ENCODE measurements at regions not wholly inside any gene's neighbourhood (a gene's known extent, or its start where the extent isn't known, plus 50 kb on each side); places are given as distances from the start of the nearest gene placed in this dataset.

GRCh38 chr15:35834866-35835265 lies 288.9 kb upstream of the DPH6 start:
- FAIRE-seq: no peak
- no peak for DNase-seq (ENCODE audit: insufficient read length, low spot score)

DNA sequence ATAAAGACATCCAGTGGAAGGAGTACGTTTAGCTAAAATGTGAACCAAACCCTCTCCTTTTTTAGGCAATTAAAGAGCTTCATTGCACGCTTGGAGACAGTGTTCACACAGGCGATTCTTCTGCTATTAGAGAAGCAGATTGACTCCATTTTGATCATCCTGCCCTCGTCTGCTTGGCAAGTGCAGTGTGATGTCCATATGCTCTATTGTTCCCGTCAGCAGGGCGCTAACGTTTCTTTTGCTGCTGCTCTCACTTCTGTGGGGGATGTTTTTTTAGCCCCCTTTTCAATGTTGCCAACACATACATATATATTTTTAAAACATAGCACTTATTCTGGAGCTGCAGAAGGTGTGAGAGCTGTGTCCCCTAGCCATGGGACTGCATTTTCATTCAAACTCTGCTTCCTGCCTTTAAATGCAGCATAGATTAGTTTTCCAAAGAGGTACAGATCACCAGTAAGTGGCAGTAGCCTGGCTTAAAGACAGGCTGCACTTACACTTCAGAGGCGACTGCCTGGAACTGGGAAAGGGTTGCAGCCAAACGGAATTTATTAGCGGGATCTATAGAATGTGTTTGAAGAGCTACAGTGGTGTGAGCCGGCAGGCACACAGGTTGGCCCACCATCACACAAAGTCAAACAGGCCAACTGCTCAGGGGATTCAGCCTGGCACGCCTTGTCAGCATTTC lies 292.6 kb upstream of the DPH6 start:
- no peak for DNase-seq (ENCODE audit: insufficient read length, low spot score)
- FAIRE-seq: no peak

DNA sequence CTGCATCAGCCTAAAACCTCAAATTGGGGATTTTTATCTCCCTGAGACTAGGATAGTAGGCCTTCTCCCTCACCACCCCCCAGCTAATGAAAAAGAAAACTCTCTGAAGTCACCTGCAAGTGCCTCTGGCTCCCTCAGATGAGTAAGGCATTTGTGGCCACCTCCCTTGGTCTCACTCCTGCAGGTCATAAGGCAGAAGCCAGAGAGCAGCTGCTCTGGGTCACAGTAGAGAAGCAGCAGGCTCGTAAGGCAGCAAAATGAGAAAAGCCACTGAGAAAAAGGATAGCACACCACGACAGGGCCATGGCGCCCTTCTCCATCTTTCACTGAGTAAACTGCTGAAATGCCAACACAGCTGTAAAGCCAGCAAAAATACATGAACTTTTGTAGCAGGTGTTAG lies 296.7 kb upstream of the DPH6 start:
- FAIRE-seq (no peak), DNase-seq (ENCODE audit: insufficient read length, low spot score) (no peak)

GRCh38 chr15:35843498-35843897 lies 297.5 kb upstream of the DPH6 start:
- FAIRE-seq (no peak), DNase-seq (ENCODE audit: insufficient read length, low spot score) (no peak)

DNA sequence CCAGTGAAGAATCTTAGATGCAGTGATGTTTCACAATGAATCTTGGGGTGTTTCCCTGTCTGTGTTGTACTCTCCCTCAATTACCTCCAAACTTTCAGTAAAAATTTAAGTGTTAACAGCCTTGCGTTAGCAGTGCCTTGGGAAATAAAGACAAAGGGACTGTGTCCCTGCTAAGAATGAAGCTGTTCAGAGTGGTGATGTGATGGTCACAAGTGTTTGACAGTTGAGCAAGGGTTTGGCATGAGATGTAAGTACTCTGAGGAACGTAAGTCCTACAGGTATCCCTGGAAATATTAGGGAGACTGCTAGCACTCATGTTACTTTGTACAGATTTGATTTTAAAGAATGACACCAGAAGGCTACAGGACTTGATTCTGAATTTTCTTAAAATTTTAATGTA lies 304.3 kb upstream of the DPH6 start:
- DNase-seq (ENCODE audit: insufficient read length, low spot score) (no peak), FAIRE-seq (no peak)

GRCh38 chr15:35851491-35851890 lies 305.5 kb upstream of the DPH6 start:
- FAIRE-seq (no peak), DNase-seq (ENCODE audit: insufficient read length, low spot score) (no peak)

DNA sequence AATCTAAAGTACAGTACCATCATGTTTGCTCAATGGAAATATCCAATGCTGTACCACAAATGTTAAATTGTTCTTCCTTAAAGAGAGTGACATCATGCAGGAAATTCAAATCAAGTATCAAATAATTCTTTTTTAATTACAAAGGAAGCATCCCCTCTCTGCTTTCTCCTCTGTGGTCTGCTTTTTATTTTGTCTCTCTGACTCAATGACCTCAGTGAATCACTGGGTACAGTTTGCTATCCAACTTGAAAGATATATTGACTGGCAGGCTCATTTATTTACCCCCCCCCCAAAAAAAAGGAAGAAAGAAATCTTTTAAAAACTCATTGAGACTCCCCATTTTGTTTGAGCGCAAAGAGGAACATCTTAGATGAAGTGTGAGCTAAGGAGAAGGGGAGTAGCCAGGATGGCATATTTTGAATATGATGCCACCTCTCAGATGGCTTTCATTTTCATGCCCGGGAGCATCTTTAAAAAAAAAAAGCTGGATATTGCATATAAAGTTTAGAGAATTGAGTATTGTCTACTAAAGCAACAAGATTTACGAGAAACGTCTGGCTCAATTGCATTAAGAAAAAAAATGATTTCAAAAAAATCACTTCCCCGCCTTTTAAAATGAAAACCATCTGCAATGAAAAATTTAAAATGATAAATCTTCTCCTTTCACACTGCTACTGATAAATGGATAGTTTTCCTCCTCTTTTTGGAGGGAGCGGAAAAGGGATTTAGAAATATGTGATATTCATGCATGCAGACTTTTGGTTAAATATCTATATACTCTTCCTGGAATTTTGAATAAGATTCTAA lies 307.1 kb upstream of the DPH6 start:
- DNase-seq (ENCODE audit: insufficient read length, low spot score) (no peak), FAIRE-seq (no peak)

GRCh38 chr15:35854316-35854715 lies 308.4 kb upstream of the DPH6 start:
- DNase-seq (ENCODE audit: insufficient read length, low spot score) (no peak), FAIRE-seq (no peak)

- FAIRE-seq (no peak), DNase-seq (ENCODE audit: insufficient read length, low spot score) (no peak)
These were observed 311.7 kb upstream of the DPH6 start for GRCh38 chr15:35857567-35858226.

- FAIRE-seq (no peak), DNase-seq (ENCODE audit: insufficient read length, low spot score) (no peak)
These were observed 312.7 kb upstream of the DPH6 start for GRCh38 chr15:35858707-35859106.

GRCh38 chr15:35863655-35864054 lies 317.7 kb upstream of the DPH6 start:
- FAIRE-seq (no peak), DNase-seq (ENCODE audit: insufficient read length, low spot score) (no peak)

- no peak for FAIRE-seq
These were observed 321.4 kb upstream of the DPH6 start for GRCh38 chr15:35867356-35867755.

DNA sequence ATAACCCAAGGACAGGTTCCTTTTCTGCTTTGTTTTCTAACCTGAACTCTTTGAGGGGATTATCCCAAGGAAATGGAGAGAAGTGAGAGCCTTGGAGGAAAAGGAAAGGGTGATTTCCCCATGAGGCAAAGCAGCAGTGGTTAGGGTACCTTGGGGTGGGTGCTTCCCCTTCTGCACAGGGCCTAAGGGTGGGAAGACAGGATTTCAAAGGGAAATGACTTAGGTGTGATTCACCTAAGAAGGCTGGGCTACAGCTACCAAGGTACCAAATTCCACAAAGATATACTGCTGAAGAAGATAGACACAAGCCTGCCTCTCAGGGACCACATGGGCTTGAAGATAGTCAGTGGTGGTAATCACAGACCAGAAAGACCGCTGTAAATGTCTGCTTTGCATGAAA lies 325.3 kb upstream of the DPH6 start:
- FAIRE-seq (no peak), DNase-seq (ENCODE audit: insufficient read length, low spot score) (no peak)

More at GRCh38 chr15:35867356-35867755, 321.4 kb upstream of the DPH6 start:
- no peak for DNase-seq (ENCODE audit: insufficient read length, low spot score)

- no peak for FAIRE-seq
These were observed 325.8 kb upstream of the DPH6 start for GRCh38 chr15:35871812-35872211.

GRCh38 chr15:35872577-35872976 lies 326.6 kb upstream of the DPH6 start:
- DNase-seq (ENCODE audit: insufficient read length, low spot score) (no peak), FAIRE-seq (no peak)

More at GRCh38 chr15:35871812-35872211, 325.8 kb upstream of the DPH6 start:
- DNase-seq (ENCODE audit: insufficient read length, low spot score): no peak

- FAIRE-seq (no peak), DNase-seq (ENCODE audit: insufficient read length, low spot score) (no peak)
These were observed 328.4 kb upstream of the DPH6 start for GRCh38 chr15:35874260-35874905.

DNA sequence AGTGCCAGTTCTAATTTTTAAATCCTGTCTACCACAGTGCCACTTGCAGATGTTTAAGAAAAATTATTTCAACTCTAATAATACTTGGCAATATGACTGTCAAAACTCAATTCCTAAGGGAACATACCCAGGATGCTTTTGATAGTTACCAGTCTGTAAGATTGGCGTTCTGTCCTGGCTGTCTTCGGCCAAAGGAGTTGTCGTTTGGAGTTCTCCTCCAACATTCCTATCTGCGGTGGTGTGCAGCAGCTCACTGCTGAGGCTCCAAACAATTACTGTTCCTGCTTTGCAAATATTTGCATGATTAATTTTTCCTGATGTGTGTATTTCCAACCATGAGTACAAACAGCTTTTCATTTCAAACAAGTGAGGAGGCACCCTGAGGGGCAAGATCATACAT lies 330.8 kb upstream of the DPH6 start:
- DNase-seq (ENCODE audit: insufficient read length, low spot score) (no peak), FAIRE-seq (no peak)

GRCh38 chr15:35880896-35881295 lies 334.9 kb upstream of the DPH6 start:
- no peak for DNase-seq (ENCODE audit: insufficient read length, low spot score)
- FAIRE-seq: no peak

GRCh38 chr15:35885870-35886269 lies 339.9 kb upstream of the DPH6 start:
- FAIRE-seq (no peak), DNase-seq (ENCODE audit: insufficient read length, low spot score) (no peak)

DNA sequence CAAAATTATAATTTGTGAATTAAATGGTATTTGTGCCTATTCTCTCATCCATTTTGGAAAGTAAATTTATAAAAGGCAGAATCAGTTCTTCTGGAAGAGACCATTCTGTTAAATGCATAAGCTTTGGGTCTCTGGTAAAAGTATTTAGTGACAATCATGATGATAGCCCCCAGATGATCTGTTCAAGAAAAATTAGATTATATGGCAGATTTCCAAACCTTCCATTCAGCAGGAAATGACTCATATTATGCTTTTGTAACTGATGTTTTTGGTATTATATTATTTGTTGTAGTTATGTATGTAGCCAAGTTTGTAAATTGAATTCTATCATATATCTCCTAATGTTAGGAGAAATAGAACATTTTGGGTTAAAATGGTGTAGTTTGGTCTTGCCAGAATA lies 340.8 kb upstream of the DPH6 start:
- DNase-seq (ENCODE audit: insufficient read length, low spot score): no peak
- no peak for FAIRE-seq

DNA sequence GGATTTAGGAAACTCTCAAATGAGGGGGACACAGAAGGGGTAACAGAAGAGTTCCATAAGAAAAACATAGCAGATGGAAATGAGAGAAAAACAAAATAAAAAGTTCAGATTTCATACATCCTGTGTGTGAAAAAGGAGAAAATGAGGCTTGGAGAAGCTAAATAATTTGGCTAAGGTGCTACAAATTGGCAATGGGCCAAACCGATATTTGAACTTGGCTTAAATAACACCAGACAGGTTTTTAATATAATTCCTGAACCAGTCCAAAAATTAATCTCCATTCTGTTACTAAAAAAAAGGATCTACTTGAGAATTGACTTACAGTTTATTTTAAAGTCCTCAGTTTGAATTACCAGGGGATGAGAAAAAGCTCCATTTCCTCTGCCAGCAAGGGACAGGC lies 342.9 kb upstream of the DPH6 start:
- DNase-seq (ENCODE audit: insufficient read length, low spot score) (no peak), FAIRE-seq (no peak)

All from GM19239 (cell line).